ENCODE measurements at regions not wholly inside any gene's neighbourhood (a gene's known extent, or its start where the extent isn't known, plus 50 kb on each side); places are given as distances from the start of the nearest gene placed in this dataset.

GRCh38 chr12:94783862-94784261 is 133.5 kb upstream of the TMCC3 start:
- Histone ChIP-seq H3K4me1 (ENCODE audit: insufficient read depth, low read length) (no peaks in the 10 kb centered on the region), H3K27me3 (ENCODE audit: insufficient read depth, low read length) (no peaks in the 10 kb centered on the region), H3K4me3 (ENCODE audit: low read length in 2 of 2) (no peak overlapping the region), H3K9me3 (ENCODE audit: control insufficient read depth in 1 of 2, low read length in 2 of 2) (no peaks in the 10 kb centered on the region), H3K36me3 (ENCODE audit: insufficient read depth, low read length) (no peaks in the 10 kb centered on the region), H3K27ac (ENCODE audit: low read depth, low read length) (no peak overlapping the region)
- intact Hi-C loops (cut with micrococcal nuclease): no loop called here
- Mint-ChIP-seq H3K36me3 (no peaks in the 10 kb centered on the region), H3K4me1 (no peaks in the 10 kb centered on the region), H3K27me3 (peaks cover 6 to 11% of the 10 kb centered on the region in 2 donors), H3K4me3 (no peak overlapping the region), H3K9me3 (peaks cover 0 to 9% (median 1%) of the 10 kb centered on the region in 8 donors), H3K27ac (no peak overlapping the region)
- CTCF ChIA-PET (ENCODE audit: partially characterized antibody): no interaction called here
- no peak for DNase-seq
- POLR2A ChIA-PET (ENCODE audit: partially characterized antibody): no interaction called here

- H3K4me1 ChIP-seq (ENCODE audit: insufficient read depth, low read length): no peaks in the 10 kb centered on the region
- peaks cover 8 to 11% of the 10 kb centered on the region in 2 donors for H3K27me3 Mint-ChIP-seq
- no peak overlapping the region for H3K27ac Mint-ChIP-seq
- H3K36me3 Mint-ChIP-seq: no peaks in the 10 kb centered on the region
- H3K27me3 ChIP-seq (ENCODE audit: insufficient read depth, low read length): no peaks in the 10 kb centered on the region
- H3K4me3 Mint-ChIP-seq: no peak overlapping the region
- ChIA-PET CTCF (ENCODE audit: partially characterized antibody) (no interaction called here), POLR2A (ENCODE audit: partially characterized antibody) (no interaction called here)
- DNase-seq: no peak
- peaks cover 0 to 9% (median 1%) of the 10 kb centered on the region in 8 donors for H3K9me3 Mint-ChIP-seq
- H3K36me3 ChIP-seq (ENCODE audit: insufficient read depth, low read length): no peaks in the 10 kb centered on the region
- intact Hi-C loops (cut with micrococcal nuclease): no loop called here
- H3K9me3 ChIP-seq (ENCODE audit: control insufficient read depth in 1 of 2, low read length in 2 of 2): no peaks in the 10 kb centered on the region
- no peak overlapping the region for H3K4me3 ChIP-seq (ENCODE audit: low read length in 2 of 2)
- no peaks in the 10 kb centered on the region for H3K4me1 Mint-ChIP-seq
- H3K27ac ChIP-seq (ENCODE audit: low read depth, low read length): no peak overlapping the region
Measured at GRCh38 chr12:94783343-94783742, 133.0 kb upstream of the TMCC3 start.

- Histone ChIP-seq H3K9me3 (ENCODE audit: control insufficient read depth in 1 of 2, low read length in 2 of 2) (no peaks in the 10 kb centered on the region), H3K27me3 (ENCODE audit: insufficient read depth, low read length) (no peaks in the 10 kb centered on the region), H3K4me3 (ENCODE audit: low read length in 2 of 2) (no peak overlapping the region), H3K36me3 (ENCODE audit: insufficient read depth, low read length) (no peaks in the 10 kb centered on the region), H3K4me1 (ENCODE audit: insufficient read depth, low read length) (no peaks in the 10 kb centered on the region), H3K27ac (ENCODE audit: low read depth, low read length) (no peak overlapping the region)
- no peak overlapping the region for H3K4me3 Mint-ChIP-seq
- intact Hi-C loops (cut with micrococcal nuclease): no loop called here
- no peak overlapping the region for H3K27ac Mint-ChIP-seq
- CTCF ChIA-PET (ENCODE audit: partially characterized antibody): no interaction called here
- H3K27me3 Mint-ChIP-seq: peaks cover 13 to 14% of the 10 kb centered on the region in 2 donors
- POLR2A ChIA-PET (ENCODE audit: partially characterized antibody): no interaction called here
- no peaks in the 10 kb centered on the region for H3K36me3 Mint-ChIP-seq
- no peaks in the 10 kb centered on the region for H3K4me1 Mint-ChIP-seq
- peaks cover 0 to 9% (median 3%) of the 10 kb centered on the region in 8 donors for H3K9me3 Mint-ChIP-seq
- no peak for DNase-seq
Measured at GRCh38 chr12:94781835-94782234, 131.5 kb upstream of the TMCC3 start.

- Histone ChIP-seq H3K4me1 (ENCODE audit: insufficient read depth, low read length) (no peaks in the 10 kb centered on the region), H3K9me3 (ENCODE audit: control insufficient read depth in 1 of 2, low read length in 2 of 2) (no peaks in the 10 kb centered on the region), H3K4me3 (ENCODE audit: low read length in 2 of 2) (no peak overlapping the region), H3K27me3 (ENCODE audit: insufficient read depth, low read length) (no peaks in the 10 kb centered on the region), H3K36me3 (ENCODE audit: insufficient read depth, low read length) (no peaks in the 10 kb centered on the region), H3K27ac (ENCODE audit: low read depth, low read length) (no peak overlapping the region)
- ChIA-PET CTCF (ENCODE audit: partially characterized antibody) (no interaction called here), POLR2A (ENCODE audit: partially characterized antibody) (no interaction called here)
- H3K36me3 Mint-ChIP-seq: no peaks in the 10 kb centered on the region
- intact Hi-C loops (cut with micrococcal nuclease): no loop called here
- no peak overlapping the region for H3K4me3 Mint-ChIP-seq
- H3K27ac Mint-ChIP-seq: no peak overlapping the region
- no peak for DNase-seq
- peaks cover 16% of the 10 kb centered on the region in 2 donors for H3K27me3 Mint-ChIP-seq
- peaks cover 0 to 9% (median 3%) of the 10 kb centered on the region in 8 donors for H3K9me3 Mint-ChIP-seq
- H3K4me1 Mint-ChIP-seq: no peaks in the 10 kb centered on the region
Measured at GRCh38 chr12:94779485-94779884, 129.1 kb upstream of the TMCC3 start.

GRCh38 chr12:94777936-94778335 is 127.6 kb upstream of the TMCC3 start:
- Mint-ChIP-seq H3K9me3 (peaks cover 0 to 13% (median 5%) of the 10 kb centered on the region in 8 donors), H3K27ac (no peak overlapping the region), H3K4me1 (no peaks in the 10 kb centered on the region), H3K36me3 (no peaks in the 10 kb centered on the region), H3K27me3 (peaks cover 18 to 22% of the 10 kb centered on the region in 2 donors), H3K4me3 (no peak overlapping the region)
- CTCF ChIA-PET (ENCODE audit: partially characterized antibody): no interaction called here
- intact Hi-C loops (cut with micrococcal nuclease): no loop called here
- Histone ChIP-seq H3K27ac (ENCODE audit: low read depth, low read length) (no peak overlapping the region), H3K36me3 (ENCODE audit: insufficient read depth, low read length) (no peaks in the 10 kb centered on the region), H3K4me1 (ENCODE audit: insufficient read depth, low read length) (no peaks in the 10 kb centered on the region), H3K4me3 (ENCODE audit: low read length in 2 of 2) (no peak overlapping the region), H3K9me3 (ENCODE audit: control insufficient read depth in 1 of 2, low read length in 2 of 2) (no peaks in the 10 kb centered on the region), H3K27me3 (ENCODE audit: insufficient read depth, low read length) (no peaks in the 10 kb centered on the region)
- POLR2A ChIA-PET (ENCODE audit: partially characterized antibody): no interaction called here
- DNase-seq: no peak

- no peaks in the 10 kb centered on the region for H3K36me3 ChIP-seq (ENCODE audit: insufficient read depth, low read length)
- Mint-ChIP-seq H3K36me3 (no peaks in the 10 kb centered on the region), H3K4me3 (no peak overlapping the region), H3K9me3 (peaks cover 0 to 6% (median 2%) of the 10 kb centered on the region in 8 donors), H3K27me3 (peaks cover 16 to 26% of the 10 kb centered on the region in 2 donors), H3K4me1 (no peaks in the 10 kb centered on the region), H3K27ac (no peak overlapping the region)
- no peak for DNase-seq
- ChIA-PET CTCF (ENCODE audit: partially characterized antibody) (no interaction called here), POLR2A (ENCODE audit: partially characterized antibody) (no interaction called here)
- H3K27ac ChIP-seq (ENCODE audit: low read depth, low read length): no peak overlapping the region
- no peaks in the 10 kb centered on the region for H3K27me3 ChIP-seq (ENCODE audit: insufficient read depth, low read length)
- H3K9me3 ChIP-seq (ENCODE audit: control insufficient read depth in 1 of 2, low read length in 2 of 2): no peaks in the 10 kb centered on the region
- no peaks in the 10 kb centered on the region for H3K4me1 ChIP-seq (ENCODE audit: insufficient read depth, low read length)
- intact Hi-C loops (cut with micrococcal nuclease): no loop called here
- no peak overlapping the region for H3K4me3 ChIP-seq (ENCODE audit: low read length in 2 of 2)
Measured at GRCh38 chr12:94775710-94776109, 125.4 kb upstream of the TMCC3 start.

- no peak for DNase-seq
- peaks cover 16 to 35% of the 10 kb centered on the region in 2 donors for H3K27me3 Mint-ChIP-seq
- peaks cover 0 to 4% (median 1%) of the 10 kb centered on the region in 8 donors for H3K9me3 Mint-ChIP-seq
- ChIA-PET CTCF (ENCODE audit: partially characterized antibody) (no interaction called here), POLR2A (ENCODE audit: partially characterized antibody) (no interaction called here)
- peaks cover 0 to 6% (median 2%) of the 10 kb centered on the region in 4 donors for H3K4me1 Mint-ChIP-seq
- H3K27ac Mint-ChIP-seq: no peak overlapping the region
- intact Hi-C loops (cut with micrococcal nuclease): no loop called here
- no peak overlapping the region for H3K4me3 Mint-ChIP-seq
- H3K4me3 ChIP-seq (ENCODE audit: low read length in 2 of 2): no peak overlapping the region
- H3K9me3 ChIP-seq (ENCODE audit: control insufficient read depth in 1 of 2, low read length in 2 of 2): no peaks in the 10 kb centered on the region
- H3K36me3 ChIP-seq (ENCODE audit: insufficient read depth, low read length): no peaks in the 10 kb centered on the region
- H3K4me1 ChIP-seq (ENCODE audit: insufficient read depth, low read length): no peaks in the 10 kb centered on the region
- no peaks in the 10 kb centered on the region for H3K27me3 ChIP-seq (ENCODE audit: insufficient read depth, low read length)
- no peaks in the 10 kb centered on the region for H3K36me3 Mint-ChIP-seq
- no peak overlapping the region for H3K27ac ChIP-seq (ENCODE audit: low read depth, low read length)
Measured at GRCh38 chr12:94771741-94772140, 121.4 kb upstream of the TMCC3 start.

GRCh38 chr12:94771199-94771598 is 120.8 kb upstream of the TMCC3 start:
- H3K36me3 Mint-ChIP-seq: no peaks in the 10 kb centered on the region
- H3K4me3 Mint-ChIP-seq: no peak overlapping the region
- intact Hi-C loops (cut with micrococcal nuclease): no loop called here
- ChIA-PET POLR2A (ENCODE audit: partially characterized antibody) (no interaction called here), CTCF (ENCODE audit: partially characterized antibody) (no interaction called here)
- Histone ChIP-seq H3K27me3 (ENCODE audit: insufficient read depth, low read length) (no peaks in the 10 kb centered on the region), H3K36me3 (ENCODE audit: insufficient read depth, low read length) (no peaks in the 10 kb centered on the region), H3K4me3 (ENCODE audit: low read length in 2 of 2) (no peak overlapping the region), H3K4me1 (ENCODE audit: insufficient read depth, low read length) (no peaks in the 10 kb centered on the region), H3K9me3 (ENCODE audit: control insufficient read depth in 1 of 2, low read length in 2 of 2) (no peaks in the 10 kb centered on the region), H3K27ac (ENCODE audit: low read depth, low read length) (no peak overlapping the region)
- H3K4me1 Mint-ChIP-seq: peaks cover 0 to 6% (median 2%) of the 10 kb centered on the region in 4 donors
- DNase-seq: no peak
- no peak overlapping the region for H3K27ac Mint-ChIP-seq
- H3K9me3 Mint-ChIP-seq: peaks cover 0 to 4% (median 1%) of the 10 kb centered on the region in 8 donors
- peaks cover 16 to 35% of the 10 kb centered on the region in 2 donors for H3K27me3 Mint-ChIP-seq
